ENCODE measurements at regions not wholly inside any gene's neighbourhood (a gene's known extent, or its start where the extent isn't known, plus 50 kb on each side); places are given as distances from the start of the nearest gene placed in this dataset.

DNA sequence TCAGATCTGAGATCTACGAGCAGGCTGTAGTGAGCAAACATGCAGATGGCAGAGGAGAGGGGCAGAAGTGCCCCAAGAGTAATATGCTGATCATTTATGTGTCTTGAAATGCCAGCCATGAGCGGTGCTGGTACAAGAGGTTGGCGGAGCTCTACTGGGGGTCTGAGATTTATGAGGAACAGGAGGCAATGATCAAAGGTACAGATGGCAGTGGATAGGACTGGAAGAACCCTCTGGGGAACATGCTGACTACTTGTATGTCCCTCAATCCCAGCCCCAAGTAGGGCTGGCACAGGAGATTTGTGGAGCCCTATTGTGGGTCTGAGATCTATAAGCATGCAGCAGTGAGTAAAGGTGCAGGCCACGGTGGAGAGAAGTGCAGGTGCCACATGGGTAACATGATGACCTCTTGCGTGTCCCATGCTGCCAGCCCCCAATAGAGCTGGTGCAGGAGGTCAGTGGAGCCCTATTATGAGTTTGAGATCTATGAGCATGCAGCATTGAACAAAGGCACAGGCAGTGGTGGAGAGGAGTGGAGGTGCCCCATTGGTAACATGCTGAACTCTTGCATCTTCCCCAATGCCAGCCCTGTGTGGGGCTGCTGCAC lies 97.2 kb upstream of the ZNF678 start:
- TF ChIP-seq, protein P1, sequence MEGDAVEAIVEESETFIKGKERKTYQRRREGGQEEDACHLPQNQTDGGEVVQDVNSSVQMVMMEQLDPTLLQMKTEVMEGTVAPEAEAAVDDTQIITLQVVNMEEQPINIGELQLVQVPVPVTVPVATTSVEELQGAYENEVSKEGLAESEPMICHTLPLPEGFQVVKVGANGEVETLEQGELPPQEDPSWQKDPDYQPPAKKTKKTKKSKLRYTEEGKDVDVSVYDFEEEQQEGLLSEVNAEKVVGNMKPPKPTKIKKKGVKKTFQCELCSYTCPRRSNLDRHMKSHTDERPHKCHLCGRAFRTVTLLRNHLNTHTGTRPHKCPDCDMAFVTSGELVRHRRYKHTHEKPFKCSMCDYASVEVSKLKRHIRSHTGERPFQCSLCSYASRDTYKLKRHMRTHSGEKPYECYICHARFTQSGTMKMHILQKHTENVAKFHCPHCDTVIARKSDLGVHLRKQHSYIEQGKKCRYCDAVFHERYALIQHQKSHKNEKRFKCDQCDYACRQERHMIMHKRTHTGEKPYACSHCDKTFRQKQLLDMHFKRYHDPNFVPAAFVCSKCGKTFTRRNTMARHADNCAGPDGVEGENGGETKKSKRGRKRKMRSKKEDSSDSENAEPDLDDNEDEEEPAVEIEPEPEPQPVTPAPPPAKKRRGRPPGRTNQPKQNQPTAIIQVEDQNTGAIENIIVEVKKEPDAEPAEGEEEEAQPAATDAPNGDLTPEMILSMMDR (IDR thresholded peaks at IDR 0.05), result no peak
- TF ChIP-seq EP300 (IDR thresholded peaks at IDR 0.05) (no peak), POLR2A (IDR thresholded peaks at IDR 0.05) (no peak)

Data from sigmoid colon (tissue), 4 donors.